ENCODE measurements at regions not wholly inside any gene's neighbourhood (a gene's known extent, or its start where the extent isn't known, plus 50 kb on each side); places are given as distances from the start of the nearest gene placed in this dataset.

DNA sequence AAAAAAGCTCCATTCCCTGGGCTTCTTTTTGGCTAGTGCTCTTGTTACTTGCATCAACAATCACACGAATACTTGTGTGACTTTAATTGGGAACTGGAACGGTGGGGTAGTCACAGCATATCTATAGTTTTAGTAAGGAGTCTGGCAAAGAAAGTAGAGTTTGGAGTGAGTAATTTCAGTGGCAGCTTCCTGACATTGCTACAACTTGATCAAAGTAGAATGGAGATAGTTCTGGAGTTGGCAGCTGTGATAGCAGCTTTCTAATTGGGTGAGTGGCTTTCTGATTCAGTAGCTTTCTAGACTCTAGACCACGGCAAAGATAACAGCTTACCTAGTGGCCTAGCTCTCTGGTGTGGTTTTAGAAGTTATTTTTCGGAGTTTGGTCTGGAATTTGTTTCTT is 475.0 kb downstream of the TUSC7 start:
- Histone ChIP-seq H3K4me2 (ENCODE audit: low read length, poor library complexity, severe bottlenecking) (no peak overlapping the region), H3K27me3 (ENCODE audit: control insufficient read depth in 1 of 2, insufficient read depth in 1 of 2, low read length in 2 of 2) (no peaks in the 10 kb centered on the region), H3K18ac (ENCODE audit: low read depth in 1 of 2, low read length in 2 of 2) (no peak overlapping the region), H3K36me3 (ENCODE audit: control insufficient read depth in 1 of 2, insufficient read depth in 2 of 2, low read depth in 1 of 2, low read length in 2 of 2) (no peaks in the 10 kb centered on the region), H2AK5ac (ENCODE audit: low read length, severe bottlenecking) (no peak overlapping the region), H2BK12ac (ENCODE audit: low read length in 2 of 2) (no peak overlapping the region), H3K9me3 (ENCODE audit: control insufficient read depth, low read length) (no peaks in the 10 kb centered on the region), H3K14ac (ENCODE audit: low read length in 2 of 2) (no peak overlapping the region), H3K9ac (ENCODE audit: low read length) (no peak overlapping the region), H3K27ac (ENCODE audit: low read length, poor library complexity, severe bottlenecking) (no peak overlapping the region), H3K4me1 (ENCODE audit: control insufficient read depth, insufficient read depth, low read depth, low read length) (no peaks in the 10 kb centered on the region), H3K23ac (ENCODE audit: low read length in 2 of 2) (no peak overlapping the region), H2BK120ac (ENCODE audit: low read depth, low read length) (no peak overlapping the region), H4K8ac (ENCODE audit: low read length) (no peak overlapping the region), H3K79me1 (replicated peaks; ENCODE audit: low read length, poor library complexity, severe bottlenecking) (no peaks in the 10 kb centered on the region), H4K91ac (ENCODE audit: low read length) (no peak overlapping the region), H3K4me3 (ENCODE audit: insufficient read depth in 1 of 2, low read depth in 1 of 2, low read length in 2 of 2) (no peak overlapping the region), H2BK5ac (ENCODE audit: low read depth, low read length, poor library complexity, severe bottlenecking) (no peak overlapping the region), H2AFZ (ENCODE audit: low read depth, low read length) (no peak overlapping the region), H2BK15ac (ENCODE audit: low read depth, poor library complexity, severe bottlenecking) (no peak overlapping the region), H3K4ac (ENCODE audit: low read depth in 1 of 2, low read length in 2 of 2) (no peak overlapping the region)
- 89% methylated on average over 2 of the region's 4 CpGs for WGBS
- no peak for DNase-seq

DNA sequence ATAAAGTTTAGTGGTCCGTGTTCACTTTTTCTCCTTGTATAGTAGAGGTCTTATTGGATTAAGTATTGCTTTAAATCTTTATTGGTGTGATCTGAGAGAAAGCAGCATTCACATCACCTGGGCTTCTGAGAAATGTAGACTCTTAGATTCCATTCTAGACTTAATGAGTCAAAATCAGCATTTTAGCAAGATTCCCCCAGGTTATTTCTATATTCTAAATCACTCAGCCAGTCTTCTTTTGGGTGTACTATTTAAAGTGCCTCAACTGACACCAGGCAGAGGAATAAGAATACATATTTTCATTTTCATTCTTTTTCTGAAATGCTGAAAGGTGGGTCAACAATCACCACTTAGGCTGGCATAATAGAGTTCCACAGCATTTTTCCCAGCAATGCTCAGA is 481.7 kb downstream of the TUSC7 start:
- Histone ChIP-seq H4K8ac (ENCODE audit: low read length) (no peak overlapping the region), H3K18ac (ENCODE audit: low read depth in 1 of 2, low read length in 2 of 2) (no peak overlapping the region), H2AFZ (ENCODE audit: low read depth, low read length) (no peak overlapping the region), H3K4me1 (ENCODE audit: control insufficient read depth, insufficient read depth, low read depth, low read length) (peaks cover 3% of the 10 kb centered on the region), H2AK5ac (ENCODE audit: low read length, severe bottlenecking) (peak overlapping the region; percentile 91), H3K36me3 (ENCODE audit: control insufficient read depth in 1 of 2, insufficient read depth in 2 of 2, low read depth in 1 of 2, low read length in 2 of 2) (no peaks in the 10 kb centered on the region), H3K4me3 (ENCODE audit: insufficient read depth in 1 of 2, low read depth in 1 of 2, low read length in 2 of 2) (no peak overlapping the region), H4K91ac (ENCODE audit: low read length) (no peak overlapping the region), H3K23ac (ENCODE audit: low read length in 2 of 2) (no peak overlapping the region), H3K79me1 (replicated peaks; ENCODE audit: low read length, poor library complexity, severe bottlenecking) (no peaks in the 10 kb centered on the region), H2BK15ac (ENCODE audit: low read depth, poor library complexity, severe bottlenecking) (no peak overlapping the region), H2BK12ac (ENCODE audit: low read length in 2 of 2) (no peak overlapping the region), H3K27ac (ENCODE audit: low read length, poor library complexity, severe bottlenecking) (no peak overlapping the region), H2BK5ac (ENCODE audit: low read depth, low read length, poor library complexity, severe bottlenecking) (peak overlapping the region; percentile 82), H2BK120ac (ENCODE audit: low read depth, low read length) (no peak overlapping the region), H3K4me2 (ENCODE audit: low read length, poor library complexity, severe bottlenecking) (no peak overlapping the region), H3K9me3 (ENCODE audit: control insufficient read depth, low read length) (no peaks in the 10 kb centered on the region), H3K4ac (ENCODE audit: low read depth in 1 of 2, low read length in 2 of 2) (no peak overlapping the region), H3K27me3 (ENCODE audit: control insufficient read depth in 1 of 2, insufficient read depth in 1 of 2, low read length in 2 of 2) (no peaks in the 10 kb centered on the region), H3K9ac (ENCODE audit: low read length) (no peak overlapping the region), H3K14ac (ENCODE audit: low read length in 2 of 2) (no peak overlapping the region)
- 100% methylated on average over 1 of the region's 1 CpG for WGBS
- no peak for DNase-seq

DNA sequence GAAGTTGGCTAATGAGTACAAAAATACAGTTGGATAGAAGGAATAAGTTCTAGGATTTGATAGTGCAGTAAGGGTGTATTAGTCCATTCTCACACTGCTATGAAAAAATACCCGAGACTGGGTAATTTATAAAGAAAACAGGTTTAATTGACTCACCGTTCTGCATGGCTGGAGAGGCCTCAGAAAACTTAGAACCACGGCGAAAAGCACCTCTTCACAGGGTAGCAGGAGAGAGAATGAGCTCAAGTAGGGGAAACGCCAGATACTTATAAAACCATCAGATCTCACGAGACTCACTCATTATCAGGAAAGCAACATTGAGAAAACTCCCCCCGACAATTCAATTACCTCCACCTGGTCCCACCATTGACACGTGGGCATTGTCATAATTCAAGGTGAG is 483.3 kb downstream of the TUSC7 start:
- Histone ChIP-seq H3K4me3 (ENCODE audit: insufficient read depth in 1 of 2, low read depth in 1 of 2, low read length in 2 of 2) (no peak overlapping the region), H3K79me1 (replicated peaks; ENCODE audit: low read length, poor library complexity, severe bottlenecking) (no peaks in the 10 kb centered on the region), H3K14ac (ENCODE audit: low read length in 2 of 2) (no peak overlapping the region), H3K18ac (ENCODE audit: low read depth in 1 of 2, low read length in 2 of 2) (no peak overlapping the region), H3K4ac (ENCODE audit: low read depth in 1 of 2, low read length in 2 of 2) (no peak overlapping the region), H3K9me3 (ENCODE audit: control insufficient read depth, low read length) (no peaks in the 10 kb centered on the region), H3K4me1 (ENCODE audit: control insufficient read depth, insufficient read depth, low read depth, low read length) (peaks cover 3% of the 10 kb centered on the region), H2BK5ac (ENCODE audit: low read depth, low read length, poor library complexity, severe bottlenecking) (no peak overlapping the region), H2BK15ac (ENCODE audit: low read depth, poor library complexity, severe bottlenecking) (no peak overlapping the region), H2AK5ac (ENCODE audit: low read length, severe bottlenecking) (no peak overlapping the region), H3K27ac (ENCODE audit: low read length, poor library complexity, severe bottlenecking) (peak overlapping the region; percentile 69), H2AFZ (ENCODE audit: low read depth, low read length) (no peak overlapping the region), H2BK12ac (ENCODE audit: low read length in 2 of 2) (no peak overlapping the region), H3K36me3 (ENCODE audit: control insufficient read depth in 1 of 2, insufficient read depth in 2 of 2, low read depth in 1 of 2, low read length in 2 of 2) (no peaks in the 10 kb centered on the region), H2BK120ac (ENCODE audit: low read depth, low read length) (no peak overlapping the region), H3K9ac (ENCODE audit: low read length) (no peak overlapping the region), H3K27me3 (ENCODE audit: control insufficient read depth in 1 of 2, insufficient read depth in 1 of 2, low read length in 2 of 2) (no peaks in the 10 kb centered on the region), H4K8ac (ENCODE audit: low read length) (no peak overlapping the region), H3K23ac (ENCODE audit: low read length in 2 of 2) (no peak overlapping the region), H4K91ac (ENCODE audit: low read length) (no peak overlapping the region), H3K4me2 (ENCODE audit: low read length, poor library complexity, severe bottlenecking) (no peak overlapping the region)
- 91% methylated on average over 4 of the region's 8 CpGs for WGBS
- no peak for DNase-seq

DNA sequence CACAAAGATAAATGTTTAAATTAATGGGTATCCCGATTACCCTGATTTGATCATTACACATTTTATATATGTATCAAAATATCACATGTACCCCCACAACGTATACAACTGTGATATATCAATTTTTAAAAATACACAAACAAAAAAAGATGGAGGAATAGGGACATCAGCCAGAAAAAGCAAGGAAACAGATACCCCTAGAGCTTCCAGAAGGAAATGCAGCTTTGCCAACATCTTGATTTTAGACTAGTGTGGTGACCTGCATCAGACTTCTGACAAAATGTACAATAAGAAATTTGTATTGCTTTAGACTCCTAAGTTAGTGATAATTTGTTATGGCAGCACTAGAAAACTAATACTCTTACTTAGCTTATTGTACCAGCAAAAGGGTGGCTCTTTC is 483.8 kb downstream of the TUSC7 start:
- no peak overlapping the region for H3K23ac ChIP-seq (ENCODE audit: low read length in 2 of 2)
- no peak overlapping the region for H3K27ac ChIP-seq (ENCODE audit: low read length, poor library complexity, severe bottlenecking)
- H2BK120ac ChIP-seq (ENCODE audit: low read depth, low read length): no peak overlapping the region
- WGBS: 77% methylated on average over 2 of the region's 2 CpGs
- no peak for DNase-seq
- no peak overlapping the region for H4K8ac ChIP-seq (ENCODE audit: low read length)
- H2BK15ac ChIP-seq (ENCODE audit: low read depth, poor library complexity, severe bottlenecking): no peak overlapping the region
- no peak overlapping the region for H3K4ac ChIP-seq (ENCODE audit: low read depth in 1 of 2, low read length in 2 of 2)
- no peak overlapping the region for H3K9ac ChIP-seq (ENCODE audit: low read length)
- no peak overlapping the region for H2BK12ac ChIP-seq (ENCODE audit: low read length in 2 of 2)
- H4K91ac ChIP-seq (ENCODE audit: low read length): no peak overlapping the region
- no peak overlapping the region for H2AFZ ChIP-seq (ENCODE audit: low read depth, low read length)
- H2AK5ac ChIP-seq (ENCODE audit: low read length, severe bottlenecking): no peak overlapping the region
- H3K4me1 ChIP-seq (ENCODE audit: control insufficient read depth, insufficient read depth, low read depth, low read length): peaks cover 3% of the 10 kb centered on the region
- H3K4me3 ChIP-seq (ENCODE audit: insufficient read depth in 1 of 2, low read depth in 1 of 2, low read length in 2 of 2): no peak overlapping the region
- H3K18ac ChIP-seq (ENCODE audit: low read depth in 1 of 2, low read length in 2 of 2): no peak overlapping the region
- H3K9me3 ChIP-seq (ENCODE audit: control insufficient read depth, low read length): no peaks in the 10 kb centered on the region
- no peaks in the 10 kb centered on the region for H3K36me3 ChIP-seq (ENCODE audit: control insufficient read depth in 1 of 2, insufficient read depth in 2 of 2, low read depth in 1 of 2, low read length in 2 of 2)
- no peak overlapping the region for H3K4me2 ChIP-seq (ENCODE audit: low read length, poor library complexity, severe bottlenecking)
- no peak overlapping the region for H2BK5ac ChIP-seq (ENCODE audit: low read depth, low read length, poor library complexity, severe bottlenecking)
- no peak overlapping the region for H3K14ac ChIP-seq (ENCODE audit: low read length in 2 of 2)
- no peaks in the 10 kb centered on the region for H3K79me1 ChIP-seq (replicated peaks; ENCODE audit: low read length, poor library complexity, severe bottlenecking)
- no peaks in the 10 kb centered on the region for H3K27me3 ChIP-seq (ENCODE audit: control insufficient read depth in 1 of 2, insufficient read depth in 1 of 2, low read length in 2 of 2)

All from mesenchymal stem cell (in vitro differentiated cells and primary cell).